Heart left ventricle (tissue), 16 donors: ENCODE measurements at regions not wholly inside any gene's neighbourhood (a gene's known extent, or its start where the extent isn't known, plus 50 kb on each side); places are given as distances from the start of the nearest gene placed in this dataset.

Source experiments
- ATAC-seq, 4 donors: fragments of 200-7000 bp; cut with Tn5 transposase; one replicate each; pipeline ENCODE4 v1.9.1; 2020 to 2022; ENCODE audit warnings: moderate library complexity in 4 of 4, mild to moderate bottlenecking in 3 of 4, moderate number of reproducible peaks in 1 of 4
- DNase-seq, 5 donors: peaks; one replicate each; pipeline ENCODE4 v3.0.0-alpha.2; 2020
- H3K27ac ChIP-seq, 12 donors: fragments of 200-600 bp; sonication (generic) in 4 of 12; one replicate each; pipeline versions ENCODE4 v1.5.0 to v1.8.0; 2016 to 2022; ENCODE audit warnings: mild to moderate bottlenecking in 2 of 12
- H3K27me3 ChIP-seq, 9 donors: fragments of 200-600 bp; sonication (generic) in 2 of 9; one replicate each; pipeline versions ENCODE4 v1.5.1 to v1.8.0; 2016 to 2022; ENCODE audit warnings: mild to moderate bottlenecking in 3 of 9
- H3K36me3 ChIP-seq, 9 donors: fragments of 200-600 bp; sonication (generic) in 2 of 9; one replicate each; pipeline versions ENCODE4 v1.5.0 to v1.8.0; 2018 to 2022; ENCODE audit warnings: mild to moderate bottlenecking in 2 of 9
- H3K4me1 ChIP-seq, 12 donors: fragments of 200-600 bp; sonication (generic) in 4 of 12; one replicate each; pipeline versions ENCODE4 v1.5.0 to v1.8.0; 2016 to 2022; ENCODE audit warnings: mild to moderate bottlenecking in 3 of 12
- H3K4me3 ChIP-seq, 12 donors: fragments of 200-600 bp; sonication (generic) in 4 of 12; one replicate each; pipeline versions ENCODE4 v1.5.0 to v1.8.0; 2017 to 2022; ENCODE audit warnings: mild to moderate bottlenecking in 9 of 12, moderate library complexity in 4 of 12
- H3K9me3 ChIP-seq, 12 donors: fragments of 200-600 bp; sonication (generic) in 4 of 12; one replicate each; pipeline versions ENCODE4 v1.5.0 to v1.8.0; 2016 to 2022; ENCODE audit warnings: mild to moderate bottlenecking in 1 of 12
- POLR2A ChIP-seq, 2 donors: fragments of 450-650 bp; IDR thresholded peaks; one replicate each; pipeline ENCODE4 v1.6.1; 2017; ENCODE audit warnings: antibody characterized with exemption in 2 of 2, mild to moderate bottlenecking in 2 of 2, moderate library complexity in 2 of 2
- WGBS, 4 donors: extraction: QIAGEN DNeasy Blood & Tissue Kit in 2 of 4; methylation state at CpG; one replicate each; pipeline versions ENCODE4 v1.1.5 to v1.1.7; 2013 to 2018; 5-methylcytosine and 5-hydroxymethylcytosine counted together
- intact Hi-C, 10 donors: fragments of 100-400 bp; cut with DNase I; formaldehyde crosslinking; loops; one replicate each; pipeline versions ENCODE4 v1.11.1 to v1.14.2; 2022
- TF ChIP-seq, protein P1 (sequence below), 12 donors: fragments of 200-600 bp; sonication (generic) in 4 of 12; IDR thresholded peaks; one replicate each; pipeline versions ENCODE4 v1.5.0 to v1.8.0; 2018 to 2022; ENCODE audit warnings: antibody characterized with exemption in 12 of 12, mild to moderate bottlenecking in 5 of 12
- donor health status: ischemic (EF 13 %, LVEDD 7.1; RV severe dilation, severe dysfunction).
- donor health status: healthy with polysubstance abuse.
- donor health status: DM: no; HTN: yes; CAD: no.
- donor health status: DM: no; HTN: no; CAD: no.
- donor health status: ischemic (EF 25% LVEDD 6.9; RV normal size, moderate dysfunction).
- donor health status: ischemic (EF 25% LVEDD 5.7; RV mildly dilated, moderate dysfunction).
- donor health status: healthy.
- donor health status: DM: yes; HTN: yes; CAD: no.
- donor health status: ischemic (EF 35%, LVEDD 5.7; RV mildly dilated, moderate dysfunction).
- donor health status: nonischemic (EF 11% LVEDD 7.7; RV severe dilation, severe dysfunction).
- donor health status: DM: yes; HTN: yes; CAD: no.
- donor health status: PGD.
- donor health status: ischemic (EF 29% LVEDD 5.4; RV normal size, mild dysfunction).
- donor health status: nonischemic (EF 23%, LVEDD 6.1; RV moderate dilation, normal function).

DNA sequence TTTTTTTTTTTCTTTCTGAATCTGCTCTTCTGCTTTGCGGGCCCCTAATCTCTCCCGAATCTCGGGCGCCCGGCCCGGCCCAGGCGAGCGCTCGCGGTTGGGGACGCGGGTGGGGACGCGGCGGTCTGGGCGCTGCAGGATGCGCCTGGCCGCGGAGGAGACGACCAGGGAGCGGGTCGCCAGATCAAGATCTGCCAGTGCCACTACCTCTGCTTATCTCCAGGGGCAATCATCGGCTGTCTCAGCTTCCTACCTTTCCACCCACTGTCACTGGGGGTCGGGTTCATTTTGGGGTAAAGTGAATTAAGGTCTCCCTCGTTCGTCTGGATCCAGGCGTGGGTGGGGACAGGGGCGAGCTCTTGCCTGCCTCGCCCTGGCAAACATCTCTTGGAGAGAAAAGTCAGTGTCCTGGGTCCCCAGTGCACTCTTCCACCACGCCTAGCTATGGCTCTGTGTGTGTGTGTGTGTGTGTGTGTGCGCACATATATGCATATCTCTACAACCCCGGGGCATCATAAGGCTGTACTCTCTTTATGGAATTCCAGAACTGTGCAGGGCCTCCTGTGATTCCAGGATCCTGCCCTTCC is 422.3 kb downstream of the VRK1 start:
- H3K4me1 ChIP-seq: peaks cover 0 to 15% (median 5%) of the 10 kb centered on the region in 12 donors
- H3K27ac ChIP-seq: no peak overlapping the region
- WGBS, 4 donors: 5 to 15% (median 11%) methylated on average over 30 to 32 of the region's 32 CpGs
- TF ChIP-seq, protein P1, sequence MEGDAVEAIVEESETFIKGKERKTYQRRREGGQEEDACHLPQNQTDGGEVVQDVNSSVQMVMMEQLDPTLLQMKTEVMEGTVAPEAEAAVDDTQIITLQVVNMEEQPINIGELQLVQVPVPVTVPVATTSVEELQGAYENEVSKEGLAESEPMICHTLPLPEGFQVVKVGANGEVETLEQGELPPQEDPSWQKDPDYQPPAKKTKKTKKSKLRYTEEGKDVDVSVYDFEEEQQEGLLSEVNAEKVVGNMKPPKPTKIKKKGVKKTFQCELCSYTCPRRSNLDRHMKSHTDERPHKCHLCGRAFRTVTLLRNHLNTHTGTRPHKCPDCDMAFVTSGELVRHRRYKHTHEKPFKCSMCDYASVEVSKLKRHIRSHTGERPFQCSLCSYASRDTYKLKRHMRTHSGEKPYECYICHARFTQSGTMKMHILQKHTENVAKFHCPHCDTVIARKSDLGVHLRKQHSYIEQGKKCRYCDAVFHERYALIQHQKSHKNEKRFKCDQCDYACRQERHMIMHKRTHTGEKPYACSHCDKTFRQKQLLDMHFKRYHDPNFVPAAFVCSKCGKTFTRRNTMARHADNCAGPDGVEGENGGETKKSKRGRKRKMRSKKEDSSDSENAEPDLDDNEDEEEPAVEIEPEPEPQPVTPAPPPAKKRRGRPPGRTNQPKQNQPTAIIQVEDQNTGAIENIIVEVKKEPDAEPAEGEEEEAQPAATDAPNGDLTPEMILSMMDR (IDR thresholded peaks at IDR 0.05): no peak
- no peak for TF ChIP-seq POLR2A (IDR thresholded peaks at IDR 0.05)
- H3K36me3 ChIP-seq: no peaks in the 10 kb centered on the region
- DNase-seq (no peak), ATAC-seq (no peak)
- intact Hi-C loops: no loop called here
- H3K9me3 ChIP-seq: no peaks in the 10 kb centered on the region
- H3K27me3 ChIP-seq: peaks cover 11 to 64% (median 27%) of the 10 kb centered on the region in 9 donors
- H3K4me3 ChIP-seq: peak overlapping the region in 9 of 12 donors; percentile 28 to 50 (median 41)

DNA sequence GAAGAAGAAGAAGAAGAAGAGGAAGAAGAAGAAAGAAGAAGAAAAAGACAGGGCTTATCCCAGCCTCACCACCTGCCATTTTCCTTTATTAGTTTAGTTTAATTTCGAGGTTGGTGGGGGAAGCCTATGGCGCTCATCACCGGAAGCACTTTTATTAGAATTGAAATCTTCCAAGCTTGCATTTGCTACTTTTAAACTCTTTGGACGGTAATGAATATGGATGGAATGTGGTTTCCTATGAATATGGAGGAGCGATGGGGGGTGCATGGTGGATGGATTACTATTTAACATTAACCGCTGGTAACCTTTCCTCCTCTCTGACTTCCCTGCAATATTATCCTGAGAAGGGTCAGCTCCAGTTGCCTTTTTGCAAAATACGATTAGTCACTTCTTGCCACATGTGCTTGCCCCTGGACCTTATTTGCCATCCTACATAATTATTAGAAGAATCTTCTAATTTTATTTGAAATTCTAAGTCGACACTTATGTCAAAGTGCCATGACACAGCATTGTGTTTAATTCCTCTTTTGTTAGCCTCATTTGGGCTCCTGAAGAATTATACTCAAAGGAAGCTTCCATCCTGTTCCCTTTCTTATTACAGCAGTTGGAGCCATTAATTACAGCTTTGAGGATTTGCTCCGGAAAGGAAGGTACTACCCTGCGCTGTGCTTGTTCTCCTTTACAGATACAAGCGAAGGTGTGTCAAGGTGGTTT is 424.5 kb downstream of the VRK1 start:
- H3K4me3 ChIP-seq: no peak overlapping the region
- H3K9me3 ChIP-seq: peaks cover 0 to 4% (median 0%) of the 10 kb centered on the region in 12 donors
- peaks cover 11 to 64% (median 27%) of the 10 kb centered on the region in 9 donors for H3K27me3 ChIP-seq
- intact Hi-C loops: no loop called here
- ATAC-seq (no peak), DNase-seq (no peak)
- TF ChIP-seq, protein P1 (IDR thresholded peaks at IDR 0.05): no peak
- no peak for TF ChIP-seq POLR2A (IDR thresholded peaks at IDR 0.05)
- WGBS, 4 donors: 78 to 90% (median 87%) methylated on average over 11 of the region's 11 CpGs
- H3K27ac ChIP-seq: no peak overlapping the region
- no peaks in the 10 kb centered on the region for H3K36me3 ChIP-seq
- peaks cover 0 to 15% (median 5%) of the 10 kb centered on the region in 12 donors for H3K4me1 ChIP-seq

DNA sequence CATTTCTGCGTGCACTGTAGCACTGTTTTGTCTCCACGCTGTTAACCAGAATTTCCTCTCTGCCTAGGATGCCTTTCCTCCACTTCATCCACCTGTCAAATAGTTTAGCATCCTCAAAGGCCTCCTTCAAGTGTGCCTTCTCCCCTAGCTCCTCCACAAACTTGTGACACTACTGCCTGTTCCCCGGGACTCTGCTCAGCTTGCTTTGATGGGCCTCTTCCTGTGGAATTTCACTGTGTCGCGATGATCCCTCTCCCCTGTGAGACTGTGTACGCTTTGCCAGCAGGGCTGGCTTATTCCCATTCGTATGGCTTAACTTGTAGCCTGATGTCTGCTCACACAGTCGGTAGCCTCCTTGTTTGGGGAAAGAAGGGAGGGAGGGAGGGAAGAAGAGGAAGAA is 426.8 kb downstream of the VRK1 start:
- intact Hi-C loops: no loop called here
- 36 to 45% (median 41%) methylated on average over 8 of the region's 8 CpGs for WGBS, 4 donors
- H3K27me3 ChIP-seq: peaks cover 10 to 45% (median 20%) of the 10 kb centered on the region in 9 donors

DNA sequence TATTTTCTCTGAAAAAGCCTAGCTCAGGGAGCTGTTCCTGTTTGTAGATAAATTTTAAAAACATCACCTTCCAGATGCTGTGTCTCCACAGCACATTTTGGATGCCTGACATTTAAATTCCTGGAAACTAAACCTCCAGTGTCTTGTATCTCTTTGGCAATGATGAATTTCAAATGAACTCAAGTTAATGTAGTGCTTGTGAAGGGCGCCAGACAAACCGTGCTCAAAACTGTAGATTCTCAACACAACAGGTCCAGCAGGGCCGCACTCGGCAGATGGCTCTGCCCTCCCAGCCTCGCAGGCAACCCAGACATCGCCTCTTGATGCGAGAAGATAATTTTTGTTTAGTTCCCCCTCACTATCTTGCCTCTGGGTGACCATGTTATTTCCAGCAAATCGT is 432.9 kb downstream of the VRK1 start:
- H3K27ac ChIP-seq: no peak overlapping the region
- H3K9me3 ChIP-seq: peaks cover 0 to 6% (median 0%) of the 10 kb centered on the region in 12 donors
- H3K4me3 ChIP-seq: no peak overlapping the region
- peaks cover 0 to 12% (median 0%) of the 10 kb centered on the region in 9 donors for H3K27me3 ChIP-seq
- 79 to 91% (median 87%) methylated on average over 8 of the region's 8 CpGs for WGBS, 4 donors
- H3K36me3 ChIP-seq: no peaks in the 10 kb centered on the region
- H3K4me1 ChIP-seq: no peaks in the 10 kb centered on the region
- DNase-seq (no peak), ATAC-seq (no peak)
- intact Hi-C loops: no loop called here
- no peak for TF ChIP-seq POLR2A (IDR thresholded peaks at IDR 0.05)
- TF ChIP-seq, protein P1 (IDR thresholded peaks at IDR 0.05): no peak

More for the DNA sequence above, 426.8 kb downstream of the VRK1 start:
- peaks cover 0 to 4% (median 0%) of the 10 kb centered on the region in 12 donors for H3K9me3 ChIP-seq
- no peak for TF ChIP-seq POLR2A (IDR thresholded peaks at IDR 0.05)
- TF ChIP-seq, protein P1 (IDR thresholded peaks at IDR 0.05): no peak
- ATAC-seq (no peak), DNase-seq (no peak)
- no peak overlapping the region for H3K27ac ChIP-seq
- peaks cover 0 to 7% (median 2%) of the 10 kb centered on the region in 12 donors for H3K4me1 ChIP-seq
- H3K4me3 ChIP-seq: no peak overlapping the region
- no peaks in the 10 kb centered on the region for H3K36me3 ChIP-seq
